ENCODE measurements at regions not wholly inside any gene's neighbourhood (a gene's known extent, or its start where the extent isn't known, plus 50 kb on each side); places are given as distances from the start of the nearest gene placed in this dataset.

GRCh38 chr16:86444661-86445060, 65.7 kb upstream of the FOXF1 start:
- no peak overlapping the region for H3K4me3 Mint-ChIP-seq

GRCh38 chr16:86446279-86446678, 64.0 kb upstream of the FOXF1 start:
- Mint-ChIP-seq H3K4me1 (peaks cover 15% of the 10 kb centered on the region), H3K4me3 (no peak overlapping the region), H3K9me3 (no peaks in the 10 kb centered on the region), H3K36me3 (no peaks in the 10 kb centered on the region), H3K27ac (no peak overlapping the region), H3K27me3 (ENCODE audit: low read depth) (peaks cover 48% of the 10 kb centered on the region)
- DNase-seq (ENCODE audit: low spot score in 2 of 2, unreplicated experiment in 2 of 2), result no peak
- TF ChIP-seq CTCF (IDR thresholded peaks at IDR 0.05; ENCODE audit: unreplicated experiment), result no peak

More at GRCh38 chr16:86444661-86445060, 65.7 kb upstream of the FOXF1 start:
- Mint-ChIP-seq H3K9me3 (no peaks in the 10 kb centered on the region), H3K27me3 (ENCODE audit: low read depth) (peaks cover 46% of the 10 kb centered on the region), H3K4me1 (peaks cover 14% of the 10 kb centered on the region), H3K27ac (no peak overlapping the region), H3K36me3 (no peaks in the 10 kb centered on the region)
- DNase-seq (ENCODE audit: low spot score in 2 of 2, unreplicated experiment in 2 of 2), result no peak
- no peak for TF ChIP-seq CTCF (IDR thresholded peaks at IDR 0.05; ENCODE audit: unreplicated experiment)

GRCh38 chr16:86447228-86447627, 63.1 kb upstream of the FOXF1 start:
- no peak overlapping the region for H3K27ac Mint-ChIP-seq
- TF ChIP-seq CTCF (IDR thresholded peaks at IDR 0.05; ENCODE audit: unreplicated experiment), result no peak
- H3K27me3 Mint-ChIP-seq (ENCODE audit: low read depth), result peaks cover 50% of the 10 kb centered on the region
- DNase-seq (ENCODE audit: low spot score in 2 of 2, unreplicated experiment in 2 of 2), result no peak
- no peaks in the 10 kb centered on the region for H3K36me3 Mint-ChIP-seq
- no peak overlapping the region for H3K4me3 Mint-ChIP-seq
- H3K9me3 Mint-ChIP-seq, result no peaks in the 10 kb centered on the region
- peaks cover 15% of the 10 kb centered on the region for H3K4me1 Mint-ChIP-seq

- Mint-ChIP-seq H3K27ac (no peak overlapping the region), H3K4me3 (no peak overlapping the region), H3K36me3 (no peaks in the 10 kb centered on the region), H3K4me1 (peaks cover 15% of the 10 kb centered on the region), H3K9me3 (no peaks in the 10 kb centered on the region), H3K27me3 (ENCODE audit: low read depth) (peaks cover 59% of the 10 kb centered on the region)
- DNase-seq (ENCODE audit: low spot score in 2 of 2, unreplicated experiment in 2 of 2), result no peak
- TF ChIP-seq CTCF (IDR thresholded peaks at IDR 0.05; ENCODE audit: unreplicated experiment), result no peak
Observed at GRCh38 chr16:86448306-86448890, 61.9 kb upstream of the FOXF1 start.

- no peak for TF ChIP-seq CTCF (IDR thresholded peaks at IDR 0.05; ENCODE audit: unreplicated experiment)
- H3K27me3 Mint-ChIP-seq (ENCODE audit: low read depth), result peaks cover 63% of the 10 kb centered on the region
- H3K27ac Mint-ChIP-seq, result no peak overlapping the region
- peaks cover 8% of the 10 kb centered on the region for H3K4me1 Mint-ChIP-seq
- H3K9me3 Mint-ChIP-seq, result no peaks in the 10 kb centered on the region
- no peak overlapping the region for H3K4me3 Mint-ChIP-seq
- DNase-seq (ENCODE audit: low spot score in 2 of 2, unreplicated experiment in 2 of 2), result no peak
- H3K36me3 Mint-ChIP-seq, result no peaks in the 10 kb centered on the region
Observed at GRCh38 chr16:86449446-86450095, 60.8 kb upstream of the FOXF1 start.

Data from mesothelial cell of epicardium (in vitro differentiated cells).